ENCODE measurements at regions not wholly inside any gene's neighbourhood (a gene's known extent, or its start where the extent isn't known, plus 50 kb on each side); places are given as distances from the start of the nearest gene placed in this dataset.

GRCh38 chr12:75716291-75717025, 205.0 kb upstream of the KRR1 start:
- no peak for DNase-seq

- DNase-seq, result no peak
These were observed 204.3 kb upstream of the KRR1 start for GRCh38 chr12:75715682-75716081.

DNA sequence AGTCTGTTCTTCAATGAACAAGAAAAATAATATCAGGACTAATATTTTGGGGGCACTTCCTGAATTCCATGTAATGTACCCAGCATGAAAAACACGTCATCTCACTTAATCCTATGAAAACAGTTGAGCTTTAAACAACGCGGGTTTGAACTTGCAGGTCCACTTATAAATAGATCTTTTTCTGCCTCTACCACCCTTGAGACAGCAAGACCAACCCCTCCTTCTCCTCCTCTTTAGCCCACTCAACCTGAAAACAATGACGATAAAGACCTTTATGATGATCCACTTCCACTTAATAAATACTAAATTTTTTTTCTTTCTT, 203.9 kb upstream of the KRR1 start:
- no peak for DNase-seq

DNA sequence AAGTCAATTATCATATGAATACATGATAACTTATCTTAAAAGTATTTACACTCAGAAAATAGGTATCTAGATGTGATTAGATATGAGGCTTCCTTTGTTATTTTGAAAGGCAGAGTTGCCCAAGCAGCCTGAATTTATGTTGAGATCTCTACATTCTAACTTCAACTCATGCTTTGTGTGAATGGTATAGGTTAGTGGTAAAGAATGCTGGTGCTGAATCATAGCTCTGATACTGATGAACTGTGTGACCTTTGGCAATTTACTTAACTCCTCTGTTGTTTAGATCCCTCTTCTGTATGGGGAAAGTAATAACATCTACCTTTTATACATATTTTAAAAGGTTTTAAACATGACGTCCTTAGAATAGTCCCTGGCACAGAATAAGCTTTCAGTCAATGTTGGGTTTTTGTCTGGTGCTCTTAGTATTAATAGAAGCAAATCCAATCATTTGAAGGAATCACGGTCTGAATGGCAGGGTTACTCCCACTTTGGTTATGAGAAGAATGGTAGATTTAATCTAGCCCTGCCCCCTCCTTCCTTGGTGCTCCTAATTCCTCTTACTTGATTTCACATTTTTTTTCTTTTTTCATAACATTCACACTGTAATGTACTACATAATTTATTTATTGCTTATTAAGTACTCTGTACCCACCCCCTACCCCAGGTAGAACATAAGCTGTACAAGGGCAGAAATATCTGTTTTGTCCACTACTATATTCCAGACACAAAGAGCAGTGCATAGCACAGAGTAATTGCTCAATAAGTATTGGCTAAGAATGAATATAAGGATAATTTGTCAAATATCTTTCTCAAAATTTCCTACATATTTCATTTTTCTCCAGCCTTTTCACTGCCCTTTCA, 203.3 kb upstream of the KRR1 start:
- no peak for DNase-seq

DNA sequence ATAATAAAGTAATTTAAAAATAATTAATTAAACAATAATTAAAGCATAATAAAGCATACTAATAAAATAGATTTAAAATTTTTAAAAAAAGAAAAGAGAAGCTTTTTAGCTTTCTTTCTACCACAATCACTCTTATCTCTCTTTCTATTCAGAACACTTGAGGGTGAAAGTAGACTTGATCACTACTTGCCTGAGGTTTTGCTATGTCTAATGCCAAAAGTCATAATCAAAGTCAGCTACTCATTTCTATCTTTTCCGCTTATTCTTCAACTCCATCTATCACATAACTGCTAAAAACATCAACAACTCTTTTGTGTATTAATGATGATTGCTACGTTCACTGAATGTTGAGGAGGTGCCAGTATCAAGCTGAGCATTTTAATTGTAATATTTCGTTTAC, 202.0 kb upstream of the KRR1 start:
- no peak for DNase-seq

GRCh38 chr12:75712223-75712622, 200.8 kb upstream of the KRR1 start:
- DNase-seq, result no peak

DNA sequence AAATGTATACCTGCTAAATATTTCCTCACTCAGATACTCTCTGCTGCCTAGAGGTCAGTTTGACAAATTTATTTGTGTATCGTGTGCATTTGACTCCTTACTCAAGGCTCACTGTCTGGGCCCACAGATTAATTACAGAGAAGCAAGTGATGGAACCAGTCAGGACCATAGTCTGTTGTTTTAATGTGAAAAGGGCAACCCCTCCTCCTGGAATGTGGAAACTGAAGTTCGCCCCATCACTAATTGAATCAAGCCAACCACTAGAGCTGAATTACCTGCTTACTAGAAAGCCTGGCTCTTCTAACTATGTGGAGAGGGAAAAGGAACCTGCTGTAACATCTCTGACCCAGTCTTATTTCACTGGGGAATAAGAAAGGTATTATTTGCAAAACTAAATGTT, 199.9 kb upstream of the KRR1 start:
- DNase-seq, result no peak

DNA sequence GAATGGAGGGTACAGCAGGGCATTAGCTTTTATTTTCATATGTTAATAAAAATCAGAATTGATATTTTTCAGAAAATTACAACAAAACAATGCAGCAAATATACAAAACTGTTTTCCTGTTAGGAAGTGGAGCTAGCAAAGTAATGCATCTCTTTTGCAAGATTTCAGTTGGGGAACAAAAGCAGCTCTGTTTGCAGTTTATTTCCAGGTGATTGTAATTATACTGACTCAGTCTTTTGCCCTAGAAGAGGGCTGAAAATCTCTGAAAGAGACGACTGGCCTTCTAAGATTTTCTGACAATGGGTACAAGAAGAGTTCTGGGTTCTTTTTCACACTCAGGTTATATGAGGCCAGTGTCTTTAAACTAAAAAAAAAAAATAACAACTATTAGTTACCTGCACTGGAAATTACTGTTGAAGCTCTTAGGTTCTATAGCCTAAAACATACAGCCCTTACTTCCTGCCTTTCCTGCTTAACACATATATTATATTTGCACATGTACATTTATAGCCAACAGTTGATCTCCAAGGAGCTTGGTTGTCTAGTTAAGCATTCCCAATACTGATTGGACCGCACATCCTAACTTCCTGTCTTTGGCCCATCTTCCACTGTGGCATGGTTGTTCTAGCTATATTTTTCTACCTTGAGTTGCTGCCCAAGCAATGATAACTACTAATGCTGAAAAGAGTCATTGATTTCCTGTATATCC, 199.1 kb upstream of the KRR1 start:
- no peak for DNase-seq

DNA sequence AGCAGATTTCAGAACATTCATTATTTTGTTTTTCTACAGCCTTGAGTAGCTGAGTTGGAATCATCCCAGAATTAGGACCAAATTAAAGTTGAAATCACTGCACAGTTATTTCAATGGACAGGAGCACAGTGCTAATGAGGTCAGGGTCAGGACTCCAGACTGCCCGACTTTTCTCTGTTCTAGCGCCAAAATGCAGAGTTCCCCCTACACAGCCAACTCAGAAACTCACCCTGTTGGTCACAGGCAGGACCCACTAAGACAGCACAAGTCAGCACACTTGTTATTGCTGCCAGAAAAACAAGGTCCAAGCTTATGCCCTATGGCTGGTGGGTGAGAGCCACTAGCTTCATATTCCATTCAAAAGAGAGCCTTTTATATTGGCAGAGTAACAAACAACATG, 198.1 kb upstream of the KRR1 start:
- no peak for DNase-seq

DNA sequence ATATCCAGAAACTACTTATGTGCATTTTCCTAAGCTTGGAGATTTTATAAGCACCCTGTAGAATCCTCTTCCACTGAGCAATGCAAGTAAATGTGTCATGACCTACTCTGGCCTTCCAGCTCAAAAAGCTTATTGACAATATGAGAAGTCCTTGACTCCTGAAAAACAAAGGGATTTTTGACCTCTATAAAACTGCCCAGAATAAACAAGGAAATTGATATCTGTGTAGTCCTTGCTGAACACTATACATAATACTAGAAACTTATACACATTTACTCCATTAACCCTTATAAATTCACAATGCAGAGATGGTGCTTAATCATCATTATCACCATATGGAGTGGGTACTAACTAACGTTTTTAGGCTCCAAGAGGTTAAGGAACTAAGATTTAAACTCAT, 197.4 kb upstream of the KRR1 start:
- DNase-seq, result no peak

GRCh38 chr12:75707983-75708382, 196.6 kb upstream of the KRR1 start:
- no peak for DNase-seq

DNA sequence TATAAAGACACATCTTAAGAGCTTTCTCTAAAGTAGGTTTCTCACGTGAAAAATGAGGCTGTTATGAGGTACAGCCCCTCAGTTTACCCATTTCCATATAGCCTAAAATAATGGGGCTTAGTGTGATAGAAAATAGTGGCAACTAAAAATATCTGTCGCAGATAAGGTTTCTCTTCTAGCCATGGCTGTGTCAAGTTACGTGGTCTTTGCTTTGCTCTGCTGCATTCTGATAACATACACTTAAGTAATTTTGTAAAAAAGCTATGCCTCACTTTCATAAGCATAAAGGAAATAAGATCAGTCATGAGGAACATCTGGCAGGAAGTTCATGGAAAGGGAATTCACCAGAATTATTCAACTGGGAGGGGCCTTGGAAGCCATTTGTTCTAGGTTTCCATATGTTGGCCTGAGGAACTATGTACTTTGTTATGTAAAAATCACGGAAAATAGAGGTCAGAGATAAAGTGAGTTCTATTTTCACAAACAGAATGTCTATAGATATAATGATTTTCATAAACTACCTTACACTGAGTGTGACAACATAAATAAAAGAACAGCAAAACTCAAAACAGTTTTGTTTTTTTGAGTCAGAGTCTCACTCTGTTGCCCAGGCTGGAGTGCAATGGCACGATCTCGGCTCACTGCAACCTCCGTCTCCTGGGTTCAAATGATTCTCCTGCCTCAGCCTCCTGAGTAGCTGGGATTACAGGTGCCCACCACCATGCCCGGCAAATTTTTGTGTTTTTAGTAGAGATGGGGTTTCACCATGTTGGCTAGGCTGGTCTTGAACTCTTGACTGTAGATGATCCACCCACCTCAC, 195.6 kb upstream of the KRR1 start:
- DNase-seq, result no peak

DNA sequence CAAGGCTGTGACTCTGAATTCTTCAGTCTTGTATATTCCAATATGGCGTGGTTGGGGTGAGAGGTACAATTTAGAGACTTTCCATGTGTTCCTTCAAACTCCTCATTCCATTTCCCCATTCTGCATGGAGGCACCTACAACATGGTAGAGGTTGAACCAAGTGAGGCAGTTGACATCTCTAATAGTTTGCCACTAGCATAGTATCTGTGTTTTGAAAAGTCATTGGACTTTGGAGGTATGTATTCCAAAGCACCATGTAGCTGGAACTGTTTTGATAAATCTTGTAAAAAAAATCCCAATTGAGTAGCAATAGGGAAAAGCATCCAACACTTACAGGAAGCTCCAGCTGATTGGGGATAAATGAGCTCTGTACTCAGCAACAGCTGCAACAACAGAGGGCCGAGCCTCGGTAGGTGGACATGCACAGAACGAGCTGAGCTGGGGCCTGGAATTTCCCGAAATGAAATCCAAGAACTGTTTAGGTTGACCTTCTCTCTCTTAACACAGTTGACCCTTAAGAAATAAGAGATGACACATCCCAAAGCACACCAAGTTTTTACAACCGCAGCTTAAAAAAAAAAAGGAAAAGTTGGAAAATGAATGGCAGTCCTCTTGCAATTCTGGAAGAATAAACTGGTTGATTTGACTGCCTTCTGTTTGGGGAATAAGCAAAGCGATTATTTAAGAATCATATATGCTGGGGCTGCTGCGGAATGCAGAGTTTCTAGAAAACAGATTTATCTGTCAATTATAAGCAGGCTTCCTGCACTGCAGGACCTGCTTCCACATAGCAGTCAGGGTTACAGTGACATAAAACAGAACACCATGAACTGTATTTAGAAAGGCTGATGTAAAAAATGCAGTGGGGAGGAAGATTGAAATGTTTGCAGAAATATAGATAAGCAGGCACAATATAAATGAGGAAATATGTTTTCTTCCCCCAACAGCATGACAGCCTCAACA, 194.6 kb upstream of the KRR1 start:
- DNase-seq, result no peak

GRCh38 chr12:75704664-75705063, 193.3 kb upstream of the KRR1 start:
- DNase-seq, result no peak

- no peak for DNase-seq
These were observed 192.8 kb upstream of the KRR1 start for GRCh38 chr12:75704208-75704607.

DNA sequence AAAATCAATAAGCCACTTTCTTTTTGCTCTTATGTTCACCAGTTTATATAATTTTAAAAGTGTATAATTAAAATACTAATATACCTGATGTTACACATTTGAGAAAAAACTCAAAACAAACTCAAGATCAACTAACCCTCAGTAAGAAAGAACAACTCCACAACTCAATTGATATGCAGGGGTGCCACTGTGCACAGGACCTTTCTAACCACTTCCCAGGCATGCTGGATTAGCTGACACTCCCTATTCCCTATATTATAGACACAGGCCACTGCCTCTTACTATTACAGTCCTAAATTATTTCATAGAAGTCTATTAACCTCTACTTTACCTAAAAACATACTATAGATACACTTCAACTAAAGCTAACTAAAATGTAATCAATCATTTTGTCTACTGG, 191.7 kb upstream of the KRR1 start:
- no peak for DNase-seq

- DNase-seq, result no peak
These were observed 191.2 kb upstream of the KRR1 start for GRCh38 chr12:75702477-75703093.

DNA sequence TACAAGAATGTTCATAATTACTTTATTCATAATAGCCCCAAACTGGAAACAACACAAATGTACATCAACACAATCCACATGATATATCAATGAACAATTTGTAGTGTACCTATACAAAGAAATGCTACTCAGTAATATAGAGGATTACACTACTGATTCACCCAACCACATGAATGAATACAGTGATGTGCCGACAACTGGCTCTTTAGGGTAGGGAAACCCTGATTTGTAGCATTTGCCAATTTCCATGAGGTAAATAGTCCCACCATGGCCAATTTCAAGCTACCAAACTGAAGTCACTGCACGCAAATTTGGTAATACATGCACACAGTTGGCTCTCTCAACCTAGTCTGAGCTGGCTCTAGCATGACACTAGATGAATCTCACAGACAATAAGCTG, 190.4 kb upstream of the KRR1 start:
- no peak for DNase-seq

DNA sequence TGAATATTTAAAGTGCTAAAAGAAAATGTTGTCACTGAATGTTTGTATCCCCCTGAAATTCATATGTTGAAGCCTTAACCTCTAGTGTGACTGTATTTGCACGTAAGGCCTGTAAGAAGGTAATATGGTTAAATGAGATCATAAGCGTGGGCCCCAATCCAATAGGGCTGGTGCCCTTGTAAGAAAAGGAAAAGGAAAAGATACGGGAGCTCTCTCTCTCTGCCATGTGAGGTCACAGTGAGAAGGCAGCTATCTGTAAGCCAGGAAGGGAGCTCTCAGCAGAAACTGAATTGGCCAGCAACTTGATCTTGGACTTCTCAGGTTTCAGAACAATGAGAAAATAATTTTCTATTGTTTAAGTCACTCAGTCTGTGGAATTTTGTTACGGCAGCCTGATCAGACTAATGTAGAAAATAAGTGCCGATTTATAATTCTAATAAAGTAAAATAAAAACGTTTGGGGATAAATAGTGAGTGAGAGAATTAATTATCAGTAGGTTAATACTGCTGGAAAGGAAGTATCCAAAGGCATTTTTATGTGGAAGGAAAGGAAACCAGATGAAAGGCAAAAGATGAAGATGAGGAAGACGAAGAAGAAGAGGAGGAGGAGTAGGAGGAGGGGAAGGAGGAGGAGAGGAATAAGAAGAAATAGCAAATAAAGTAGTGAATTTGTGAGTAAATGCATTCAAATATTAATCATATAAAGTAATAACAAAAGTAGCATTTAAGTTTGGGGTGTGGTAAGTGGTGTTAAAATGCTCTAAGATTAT, 188.5 kb upstream of the KRR1 start:
- DNase-seq, result no peak

- no peak for DNase-seq
These were observed 187.8 kb upstream of the KRR1 start for GRCh38 chr12:75699251-75699650.

- DNase-seq, result no peak
These were observed 186.6 kb upstream of the KRR1 start for GRCh38 chr12:75698052-75698451.

Measured in NCI-H345 (cell line).